ENCODE measurements at regions not wholly inside any gene's neighbourhood (a gene's known extent, or its start where the extent isn't known, plus 50 kb on each side); places are given as distances from the start of the nearest gene placed in this dataset.

DNA sequence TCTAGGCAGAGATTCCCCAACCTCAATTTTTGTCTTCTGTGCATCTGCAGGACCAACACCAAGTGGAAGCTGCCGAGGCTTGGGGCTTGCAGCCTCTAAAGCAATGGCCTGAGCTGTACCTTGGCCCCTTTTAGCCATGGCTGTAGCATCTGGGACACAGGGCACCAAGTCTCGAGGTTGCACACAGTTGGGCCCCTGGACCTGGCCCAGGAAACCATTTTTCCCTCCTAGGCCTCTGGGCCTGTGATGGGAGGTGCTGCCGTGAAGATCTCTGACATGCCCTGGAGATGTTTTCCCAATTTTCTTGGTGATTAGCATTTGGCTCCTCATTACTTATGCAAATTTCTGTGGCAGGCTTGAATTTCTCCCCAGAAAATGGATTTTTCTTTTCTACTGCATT, 105.7 kb upstream of the LDAH start:
- H3K36me3 Mint-ChIP-seq: no peaks in the 10 kb centered on the region
- Histone ChIP-seq H3K36me3 (ENCODE audit: control insufficient read depth in 2 of 2, extremely low read depth in 1 of 2, insufficient read depth in 1 of 2, low read length in 1 of 2) (no peaks in the 10 kb centered on the region), H3K27me3 (replicated peaks in 1 of 2; ENCODE audit: control insufficient read depth in 2 of 2, extremely low read depth in 1 of 2, insufficient read depth in 2 of 2, low read length in 1 of 2) (peaks cover 0 to 11% of the 10 kb centered on the region in 2 experiments), H3K27ac (ENCODE audit: low read length) (no peak overlapping the region), H3K9me3 (no peaks in the 10 kb centered on the region), H3K4me3 (ENCODE audit: control insufficient read depth in 1 of 2, extremely low read depth in 1 of 2, low read length in 1 of 2) (no peak overlapping the region), H3K4me1 (ENCODE audit: control insufficient read depth in 1 of 2, extremely low read depth in 1 of 2, insufficient read depth in 2 of 2, low read length in 2 of 2) (no peaks in the 10 kb centered on the region)
- no peak for ATAC-seq (replicated peaks in 1 of 4)
- peaks cover 19 to 26% of the 10 kb centered on the region in 2 donors for H3K27me3 Mint-ChIP-seq
- DNase-seq: no peak
- H3K9me3 Mint-ChIP-seq: peaks cover 8 to 17% (median 13%) of the 10 kb centered on the region in 3 donors
- 47% methylated on average over 2 of the region's 3 CpGs for WGBS (ENCODE audit: insufficient coverage)
- no peak overlapping the region for H3K27ac Mint-ChIP-seq
- CTCF ChIA-PET: no interaction called here
- POLR2A ChIA-PET: no interaction called here
- no peaks in the 10 kb centered on the region for H3K4me1 Mint-ChIP-seq
- H3K4me3 Mint-ChIP-seq: no peak overlapping the region

DNA sequence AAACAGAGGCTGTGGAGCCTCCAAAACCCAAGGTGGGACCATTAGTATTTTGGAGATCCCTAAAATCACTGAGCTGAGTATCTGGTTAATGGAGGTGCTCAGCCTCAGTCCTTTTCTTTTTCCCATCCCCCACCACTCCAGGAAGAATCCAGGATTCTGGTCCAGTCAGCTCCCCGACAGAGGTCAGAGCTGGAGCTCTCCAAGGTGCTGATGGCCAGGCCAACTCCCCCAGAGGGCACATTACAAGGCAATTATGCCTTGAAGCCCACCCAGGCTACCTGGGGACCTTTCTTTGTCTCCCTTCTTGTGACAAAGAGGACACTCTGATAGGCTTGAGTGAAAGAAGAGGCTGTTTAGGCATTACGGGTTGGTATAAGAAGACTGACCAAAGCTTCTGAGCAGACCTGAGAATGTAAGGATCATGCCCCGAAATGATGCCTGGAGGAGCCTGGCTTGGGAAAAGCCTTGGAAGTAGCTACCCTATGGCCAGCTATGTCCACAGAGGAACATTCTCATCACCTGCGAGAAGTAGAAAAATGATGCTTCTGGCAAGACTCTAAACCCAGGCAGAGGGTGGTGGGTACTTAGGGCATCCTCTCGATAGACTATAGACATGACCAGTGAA, 102.5 kb upstream of the LDAH start:
- ChIA-PET POLR2A (no interaction called here), CTCF (no interaction called here)
- Mint-ChIP-seq H3K4me3 (no peak overlapping the region), H3K9me3 (peaks cover 8 to 17% (median 13%) of the 10 kb centered on the region in 3 donors), H3K4me1 (no peaks in the 10 kb centered on the region), H3K36me3 (no peaks in the 10 kb centered on the region), H3K27ac (no peak overlapping the region), H3K27me3 (peaks cover 23 to 24% of the 10 kb centered on the region in 2 donors)
- WGBS (ENCODE audit: insufficient coverage): 80% methylated on average over 5 of the region's 5 CpGs
- Histone ChIP-seq H3K9me3 (no peaks in the 10 kb centered on the region), H3K27ac (ENCODE audit: low read length) (no peak overlapping the region), H3K36me3 (ENCODE audit: control insufficient read depth in 2 of 2, extremely low read depth in 1 of 2, insufficient read depth in 1 of 2, low read length in 1 of 2) (no peaks in the 10 kb centered on the region), H3K4me1 (ENCODE audit: control insufficient read depth in 1 of 2, extremely low read depth in 1 of 2, insufficient read depth in 2 of 2, low read length in 2 of 2) (no peaks in the 10 kb centered on the region), H3K4me3 (ENCODE audit: control insufficient read depth in 1 of 2, extremely low read depth in 1 of 2, low read length in 1 of 2) (no peak overlapping the region), H3K27me3 (replicated peaks in 1 of 2; ENCODE audit: control insufficient read depth in 2 of 2, extremely low read depth in 1 of 2, insufficient read depth in 2 of 2, low read length in 1 of 2) (peaks cover 0 to 12% of the 10 kb centered on the region in 2 experiments)
- ATAC-seq (replicated peaks in 1 of 4) (no peak), DNase-seq (no peak)

DNA sequence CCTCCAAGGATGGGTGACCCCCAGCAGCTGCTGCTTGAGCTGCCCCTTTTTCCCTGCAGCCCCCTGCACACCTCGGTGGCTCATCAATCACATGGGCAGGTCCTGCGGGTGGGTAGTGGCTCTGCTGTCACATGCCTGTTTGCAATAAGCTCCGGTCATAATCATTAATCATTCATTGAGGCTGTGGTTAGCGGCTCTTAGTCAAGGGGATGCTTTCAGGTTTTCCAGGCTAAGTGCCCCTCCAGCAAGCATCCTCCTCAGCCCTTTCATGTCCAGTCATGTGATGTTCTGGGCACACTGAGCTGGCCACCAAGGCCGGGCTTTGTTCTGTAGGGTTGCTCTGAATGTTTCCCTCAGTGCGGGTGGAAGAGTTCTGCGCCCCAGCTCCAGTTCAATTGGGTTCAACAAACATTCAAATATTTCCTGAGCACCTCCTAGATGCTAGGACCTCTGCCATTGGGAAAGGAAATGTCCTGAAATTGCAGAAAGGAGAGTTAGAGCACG, 96.4 kb upstream of the LDAH start:
- Histone ChIP-seq H3K4me3 (ENCODE audit: control insufficient read depth in 1 of 2, extremely low read depth in 1 of 2, low read length in 1 of 2) (no peak overlapping the region), H3K36me3 (ENCODE audit: control insufficient read depth in 2 of 2, extremely low read depth in 1 of 2, insufficient read depth in 1 of 2, low read length in 1 of 2) (no peaks in the 10 kb centered on the region), H3K27ac (ENCODE audit: low read length) (no peak overlapping the region), H3K4me1 (ENCODE audit: control insufficient read depth in 1 of 2, extremely low read depth in 1 of 2, insufficient read depth in 2 of 2, low read length in 2 of 2) (no peaks in the 10 kb centered on the region), H3K9me3 (no peaks in the 10 kb centered on the region), H3K27me3 (replicated peaks in 1 of 2; ENCODE audit: control insufficient read depth in 2 of 2, extremely low read depth in 1 of 2, insufficient read depth in 2 of 2, low read length in 1 of 2) (peaks cover 0 to 38% of the 10 kb centered on the region in 2 experiments)
- Mint-ChIP-seq H3K27me3 (peaks cover 33 to 36% of the 10 kb centered on the region in 2 donors), H3K36me3 (no peaks in the 10 kb centered on the region), H3K9me3 (no peaks in the 10 kb centered on the region), H3K27ac (no peak overlapping the region), H3K4me1 (no peaks in the 10 kb centered on the region), H3K4me3 (no peak overlapping the region)
- no peak for DNase-seq
- no peak for ATAC-seq (replicated peaks in 1 of 4)
- POLR2A ChIA-PET: no interaction called here
- CTCF ChIA-PET: interaction anchor here in 1 of 2 donors (1.4 kb wide), 1 partner anchor 258 kb away, joined by 3 read pairs; no protein-coding TSS in a partner anchor
- 60% methylated on average over 4 of the region's 8 CpGs for WGBS (ENCODE audit: insufficient coverage)

DNA sequence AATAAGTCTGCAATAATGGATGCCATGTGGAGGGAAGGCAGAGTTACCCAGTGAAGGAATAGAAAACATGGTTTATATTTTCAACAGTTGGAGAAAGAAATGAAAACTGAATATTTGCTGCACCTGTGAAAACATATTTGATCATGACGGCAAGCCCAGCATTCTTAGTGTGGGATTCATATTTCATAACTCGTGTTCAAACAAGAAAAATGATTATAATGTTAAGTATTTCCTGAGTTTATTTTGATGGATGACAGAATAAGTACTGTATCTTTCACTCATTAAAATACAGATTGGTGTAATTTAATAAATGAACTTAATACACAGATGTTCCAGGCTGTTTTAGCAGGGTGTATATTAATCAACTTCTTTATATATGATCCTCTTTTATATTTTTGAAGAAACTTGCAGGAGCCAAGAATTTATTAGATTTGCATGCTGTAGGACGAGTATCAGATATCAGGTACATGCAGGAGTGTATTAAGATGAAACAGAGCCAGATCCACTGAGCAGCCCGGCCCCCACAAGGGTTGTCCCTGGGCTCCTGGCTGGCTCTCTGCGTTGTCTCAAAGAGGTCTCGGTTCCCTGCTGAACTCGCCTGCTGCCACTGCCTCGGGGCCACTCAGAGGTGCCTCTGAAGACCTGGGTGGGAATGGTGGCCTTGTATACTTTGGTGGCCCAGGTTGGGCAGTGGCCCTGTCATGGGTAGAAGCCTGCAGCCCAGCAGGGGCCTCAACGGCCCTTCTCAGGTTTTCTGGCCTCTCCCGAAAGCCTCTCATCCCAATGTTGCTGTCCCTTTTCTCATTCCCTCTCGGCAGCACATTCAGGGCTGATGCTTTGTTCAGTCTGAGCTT, 95.0 kb upstream of the LDAH start:
- WGBS (ENCODE audit: insufficient coverage): 49% methylated on average over 6 of the region's 11 CpGs
- ATAC-seq (replicated peaks in 1 of 4) (no peak), DNase-seq (no peak)
- Mint-ChIP-seq H3K36me3 (no peaks in the 10 kb centered on the region), H3K4me3 (no peak overlapping the region), H3K27me3 (peaks cover 35 to 39% of the 10 kb centered on the region in 2 donors), H3K4me1 (no peaks in the 10 kb centered on the region), H3K9me3 (no peaks in the 10 kb centered on the region), H3K27ac (no peak overlapping the region)
- no peaks in the 10 kb centered on the region for H3K36me3 ChIP-seq (ENCODE audit: control insufficient read depth in 2 of 2, extremely low read depth in 1 of 2, insufficient read depth in 1 of 2, low read length in 1 of 2)
- H3K4me3 ChIP-seq (ENCODE audit: control insufficient read depth in 1 of 2, extremely low read depth in 1 of 2, low read length in 1 of 2): no peak overlapping the region
- no peak overlapping the region for H3K27ac ChIP-seq (ENCODE audit: low read length)
- H3K4me1 ChIP-seq (ENCODE audit: control insufficient read depth in 1 of 2, extremely low read depth in 1 of 2, insufficient read depth in 2 of 2, low read length in 2 of 2): no peaks in the 10 kb centered on the region
- POLR2A ChIA-PET: no interaction called here
- CTCF ChIA-PET: interaction anchor here in 1 of 2 donors (0.7 kb wide), 1 partner anchor 257 kb away, joined by 3 read pairs; no protein-coding TSS in a partner anchor
- H3K9me3 ChIP-seq: no peaks in the 10 kb centered on the region
- peaks cover 0 to 46% of the 10 kb centered on the region in 2 experiments for H3K27me3 ChIP-seq (replicated peaks in 1 of 2; ENCODE audit: control insufficient read depth in 2 of 2, extremely low read depth in 1 of 2, insufficient read depth in 2 of 2, low read length in 1 of 2)

DNA sequence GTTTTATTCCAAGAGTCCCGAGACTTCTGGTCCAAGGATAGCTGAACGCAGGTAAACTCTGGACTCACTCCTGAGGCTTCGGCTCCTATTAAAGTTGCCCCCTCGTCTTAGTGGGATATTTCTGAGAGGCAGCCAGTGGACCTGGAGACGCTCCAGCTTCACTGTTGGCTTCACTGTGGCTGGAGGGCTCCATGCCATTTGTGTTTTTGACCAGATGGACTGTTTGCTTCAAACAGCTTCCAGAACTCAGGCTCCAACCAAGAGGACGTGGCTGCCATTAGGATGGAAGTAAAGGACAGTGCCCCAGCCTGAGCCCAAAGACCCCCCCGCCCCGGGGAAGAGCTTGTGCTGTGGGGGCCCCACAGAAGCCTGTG, 94.4 kb upstream of the LDAH start:
- DNase-seq: no peak
- Histone ChIP-seq H3K4me1 (ENCODE audit: control insufficient read depth in 1 of 2, extremely low read depth in 1 of 2, insufficient read depth in 2 of 2, low read length in 2 of 2) (no peaks in the 10 kb centered on the region), H3K36me3 (ENCODE audit: control insufficient read depth in 2 of 2, extremely low read depth in 1 of 2, insufficient read depth in 1 of 2, low read length in 1 of 2) (no peaks in the 10 kb centered on the region), H3K4me3 (ENCODE audit: control insufficient read depth in 1 of 2, extremely low read depth in 1 of 2, low read length in 1 of 2) (no peak overlapping the region), H3K27me3 (replicated peaks in 1 of 2; ENCODE audit: control insufficient read depth in 2 of 2, extremely low read depth in 1 of 2, insufficient read depth in 2 of 2, low read length in 1 of 2) (peaks cover 0 to 46% of the 10 kb centered on the region in 2 experiments), H3K9me3 (no peaks in the 10 kb centered on the region), H3K27ac (ENCODE audit: low read length) (no peak overlapping the region)
- H3K36me3 Mint-ChIP-seq: no peaks in the 10 kb centered on the region
- ChIA-PET POLR2A (no interaction called here), CTCF (interaction anchor here in 1 of 2 donors (0.7 kb wide), 1 partner anchor 256 kb away, joined by 3 read pairs; no protein-coding TSS in a partner anchor)
- no peak overlapping the region for H3K4me3 Mint-ChIP-seq
- no peaks in the 10 kb centered on the region for H3K9me3 Mint-ChIP-seq
- WGBS (ENCODE audit: insufficient coverage): 79% methylated on average over 7 of the region's 8 CpGs
- no peak for ATAC-seq (replicated peaks in 1 of 4)
- no peaks in the 10 kb centered on the region for H3K4me1 Mint-ChIP-seq
- no peak overlapping the region for H3K27ac Mint-ChIP-seq
- peaks cover 37 to 43% of the 10 kb centered on the region in 2 donors for H3K27me3 Mint-ChIP-seq

DNA sequence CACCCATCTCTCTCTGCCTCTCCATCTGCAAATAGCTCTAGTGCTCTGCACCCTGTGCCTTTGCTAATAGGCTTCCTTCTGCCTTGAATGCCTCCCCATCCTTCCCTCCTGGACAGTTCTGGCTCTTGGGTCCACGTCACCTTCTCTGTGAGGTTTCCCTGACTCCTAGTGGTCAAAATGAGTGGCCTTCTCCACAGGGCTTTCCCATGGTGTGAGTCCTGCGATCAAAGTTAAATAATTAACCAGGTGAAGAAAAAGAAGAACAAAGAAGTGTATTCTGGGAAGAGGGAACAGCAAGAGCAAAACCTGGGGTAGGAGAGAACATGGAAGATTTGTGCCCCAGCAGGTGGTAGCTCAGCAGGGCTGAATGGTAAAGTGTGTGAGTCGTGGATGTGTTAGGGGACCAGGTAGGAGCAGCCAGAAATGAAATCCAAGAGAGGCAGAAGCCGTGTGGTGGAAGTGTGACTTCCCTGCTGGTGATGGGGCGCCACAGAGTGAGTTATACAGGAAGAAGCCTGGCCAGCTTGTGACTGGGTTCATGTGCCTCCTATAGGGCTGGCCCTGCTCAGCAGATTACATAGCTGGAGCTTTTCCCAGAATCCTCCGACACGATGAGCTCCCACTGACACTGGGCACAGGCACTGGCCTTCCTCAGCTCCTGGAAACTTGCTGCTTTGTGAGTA, 93.8 kb upstream of the LDAH start:
- 61% methylated on average over 7 of the region's 7 CpGs for WGBS (ENCODE audit: insufficient coverage)
- no peak for ATAC-seq (replicated peaks in 1 of 4)
- peaks cover 41 to 47% of the 10 kb centered on the region in 2 donors for H3K27me3 Mint-ChIP-seq
- no peaks in the 10 kb centered on the region for H3K4me1 Mint-ChIP-seq
- Histone ChIP-seq H3K27ac (ENCODE audit: low read length) (no peak overlapping the region), H3K27me3 (replicated peaks in 1 of 2; ENCODE audit: control insufficient read depth in 2 of 2, extremely low read depth in 1 of 2, insufficient read depth in 2 of 2, low read length in 1 of 2) (peaks cover 0 to 47% of the 10 kb centered on the region in 2 experiments), H3K9me3 (no peaks in the 10 kb centered on the region), H3K36me3 (ENCODE audit: control insufficient read depth in 2 of 2, extremely low read depth in 1 of 2, insufficient read depth in 1 of 2, low read length in 1 of 2) (no peaks in the 10 kb centered on the region), H3K4me3 (ENCODE audit: control insufficient read depth in 1 of 2, extremely low read depth in 1 of 2, low read length in 1 of 2) (no peak overlapping the region), H3K4me1 (ENCODE audit: control insufficient read depth in 1 of 2, extremely low read depth in 1 of 2, insufficient read depth in 2 of 2, low read length in 2 of 2) (no peaks in the 10 kb centered on the region)
- ChIA-PET POLR2A (no interaction called here), CTCF (interaction anchor here in 1 of 2 donors (0.7 kb wide), 1 partner anchor 256 kb away, joined by 3 read pairs; no protein-coding TSS in a partner anchor)
- no peaks in the 10 kb centered on the region for H3K36me3 Mint-ChIP-seq
- H3K27ac Mint-ChIP-seq: no peak overlapping the region
- no peak for DNase-seq
- H3K9me3 Mint-ChIP-seq: no peaks in the 10 kb centered on the region
- no peak overlapping the region for H3K4me3 Mint-ChIP-seq
